H7 (cell line): ENCODE measurements at regions not wholly inside any gene's neighbourhood (a gene's known extent, or its start where the extent isn't known, plus 50 kb on each side); places are given as distances from the start of the nearest gene placed in this dataset.

ENCODE experiments used
- DNase-seq: peaks from one replicate; pipeline ENCODE4 v3.0.0; 2012
- H3K27me3 ChIP-seq: 2 replicates; pipeline ENCODE4 v1.6.0; 2011; ENCODE audit warnings: mild to moderate bottlenecking, low read length; ENCODE audit not compliant: control insufficient read depth, insufficient read depth
- H3K36me3 ChIP-seq: replicated peaks from 2 replicates; pipeline ENCODE4 v1.5.1; 2011; ENCODE audit warnings: low read length; ENCODE audit not compliant: control insufficient read depth, insufficient read depth
- H3K4me3 ChIP-seq: 2 replicates; pipeline ENCODE4 v1.5.1; 2011; ENCODE audit warnings: low read depth, mild to moderate bottlenecking, control low read depth, low read length, moderate library complexity; ENCODE audit not compliant: insufficient read depth

DNA sequence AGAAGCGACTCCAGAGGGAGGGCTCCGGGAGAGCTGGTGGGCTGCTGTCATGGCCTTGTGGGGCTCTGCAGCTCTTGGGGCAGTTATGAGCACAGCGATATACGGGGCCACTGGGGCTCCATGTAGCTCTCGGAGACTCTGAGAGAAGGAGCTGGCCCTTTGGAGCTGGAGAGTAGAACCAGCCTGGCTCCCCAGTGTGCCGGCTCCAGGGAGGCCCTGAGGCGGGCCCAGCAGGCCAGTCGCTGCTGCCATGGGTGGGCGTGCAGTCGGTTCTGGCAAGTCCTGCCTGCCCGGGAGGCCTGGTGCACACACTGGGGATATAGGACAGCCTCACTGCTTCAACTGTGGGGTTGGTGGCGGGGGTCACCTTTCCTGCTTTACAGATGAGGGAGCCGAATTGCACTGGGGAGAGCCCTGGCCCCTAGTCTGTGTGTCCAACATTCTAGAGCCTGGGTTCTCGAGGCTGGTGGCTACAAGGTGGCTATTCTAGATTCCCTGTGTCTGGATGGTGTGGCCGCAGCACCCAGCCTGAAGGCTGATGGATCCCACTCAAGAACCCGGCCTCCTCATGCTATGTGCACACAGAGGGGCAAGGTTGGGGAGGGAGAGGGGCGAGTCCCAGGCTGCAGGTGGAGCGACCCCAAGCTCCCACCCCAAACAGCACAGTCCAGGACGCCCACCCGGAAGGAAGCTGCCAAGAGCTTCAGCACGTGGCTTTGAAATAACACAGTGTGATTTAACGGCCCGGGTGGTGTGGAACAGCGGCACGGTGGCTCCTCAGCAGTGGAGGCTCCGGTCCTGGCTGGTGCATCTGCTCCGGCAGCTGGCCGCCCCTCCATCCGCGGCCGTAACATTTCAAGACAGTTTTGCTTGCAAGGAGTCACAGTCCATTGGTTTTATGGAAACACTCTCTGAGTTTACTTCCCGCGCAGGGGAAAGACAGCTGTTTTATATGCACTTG lies 188.3 kb upstream of the C14orf180 start:
- H3K4me3 ChIP-seq: no peak overlapping the region
- H3K36me3 ChIP-seq: no peaks in the 10 kb centered on the region
- peak; percentile 63 for DNase-seq
- no peaks in the 10 kb centered on the region for H3K27me3 ChIP-seq

GRCh38 chr14:104392001-104392395 lies 187.6 kb upstream of the C14orf180 start:
- peak; percentile 71 for DNase-seq
- Histone ChIP-seq H3K27me3 (no peaks in the 10 kb centered on the region), H3K36me3 (no peaks in the 10 kb centered on the region), H3K4me3 (no peak overlapping the region)

DNA sequence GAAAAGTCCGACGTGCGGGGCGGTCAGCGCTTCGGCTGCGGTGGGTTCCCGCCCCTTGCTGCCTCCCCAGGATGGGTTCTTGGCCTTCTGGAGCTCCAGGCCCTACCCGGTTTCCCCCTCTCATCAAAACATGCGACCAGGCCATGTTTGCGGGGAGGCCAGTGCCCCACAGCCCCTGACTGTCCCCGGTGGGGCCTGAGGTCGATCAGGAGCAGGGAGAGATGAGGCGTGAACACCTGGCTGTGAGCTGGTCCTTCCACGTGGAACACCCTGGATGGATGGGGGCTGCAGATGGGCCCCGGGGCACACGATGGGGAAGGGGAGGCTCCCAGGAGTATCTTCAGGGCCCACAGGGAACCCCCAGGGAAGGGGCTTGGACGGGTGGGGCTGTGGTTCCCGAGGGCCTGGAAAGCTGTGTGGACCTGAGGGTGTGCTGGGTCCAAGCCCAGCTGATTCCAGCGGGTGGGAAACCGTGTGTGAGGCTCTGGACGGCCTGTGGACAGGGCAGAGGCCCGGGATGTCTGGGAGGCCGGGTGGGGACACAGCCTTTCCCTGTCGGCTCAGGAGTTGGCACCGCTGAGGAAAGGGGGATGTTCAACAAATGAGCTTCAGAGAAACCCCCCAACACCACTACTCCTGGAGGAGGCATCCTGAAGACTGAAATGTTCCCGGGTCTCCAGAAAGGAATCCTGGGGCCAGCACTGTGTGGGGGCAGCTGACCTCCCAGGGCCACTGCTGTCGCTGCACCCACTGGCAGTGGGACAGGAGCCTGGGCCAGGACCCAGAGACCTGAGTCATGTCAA lies 187.0 kb upstream of the C14orf180 start:
- DNase-seq: peak; percentile 49
- no peak overlapping the region for H3K4me3 ChIP-seq
- H3K36me3 ChIP-seq: no peaks in the 10 kb centered on the region
- no peaks in the 10 kb centered on the region for H3K27me3 ChIP-seq

- Histone ChIP-seq H3K4me3 (no peak overlapping the region), H3K36me3 (no peaks in the 10 kb centered on the region), H3K27me3 (no peaks in the 10 kb centered on the region)
- DNase-seq: peak; percentile 49
These were observed 186.2 kb upstream of the C14orf180 start for GRCh38 chr14:104393199-104393897.

DNA sequence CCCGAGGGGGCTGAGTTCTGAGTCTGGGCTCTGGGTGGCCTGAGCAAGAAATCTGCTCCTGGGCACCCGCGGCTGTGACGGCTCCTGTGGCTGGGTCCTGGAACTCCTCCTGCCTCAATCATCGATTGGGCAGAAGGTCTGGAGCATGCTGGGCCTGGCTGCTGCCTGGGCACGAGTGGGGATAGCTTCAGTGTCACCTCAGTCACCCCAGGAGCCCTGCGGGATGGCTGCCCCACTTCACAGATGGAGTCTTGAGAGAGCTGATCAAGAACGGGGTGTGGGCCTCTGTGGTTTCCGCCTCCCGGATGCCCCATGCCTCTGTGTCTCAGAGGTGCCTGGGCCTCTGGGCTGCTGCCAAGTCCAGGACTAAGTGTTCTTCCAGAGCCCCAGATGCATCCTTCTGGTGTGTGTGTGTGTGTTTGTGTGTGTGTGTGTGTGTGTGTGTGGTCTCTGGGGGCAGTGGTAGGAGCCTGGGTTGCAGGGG lies 185.6 kb upstream of the C14orf180 start:
- Histone ChIP-seq H3K4me3 (no peak overlapping the region), H3K36me3 (no peaks in the 10 kb centered on the region), H3K27me3 (no peaks in the 10 kb centered on the region)
- peak; percentile 27 for DNase-seq

DNA sequence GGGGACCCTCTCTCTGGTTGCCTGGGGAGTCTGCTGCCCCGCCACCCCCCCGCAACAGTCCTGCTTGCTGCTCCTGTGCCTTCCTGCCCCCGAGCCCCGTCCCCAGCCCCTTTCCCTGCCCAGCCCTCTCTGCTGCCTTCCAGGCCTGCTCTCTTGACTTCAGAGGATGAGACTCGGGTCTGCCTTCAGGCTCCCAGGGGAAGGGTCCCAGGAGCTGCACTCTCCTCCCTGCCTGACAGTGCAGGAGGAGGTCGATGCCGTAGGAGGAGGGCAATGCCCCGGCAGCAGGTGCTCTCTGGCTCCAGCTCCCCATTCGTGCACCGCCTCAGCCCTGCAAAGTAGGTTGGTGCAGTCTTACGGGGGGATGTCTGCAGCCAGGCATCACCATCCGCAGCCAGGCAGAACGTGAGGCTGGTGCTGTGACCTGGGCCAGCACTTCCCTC lies 185.1 kb upstream of the C14orf180 start:
- H3K36me3 ChIP-seq: no peaks in the 10 kb centered on the region
- H3K4me3 ChIP-seq: no peak overlapping the region
- no peaks in the 10 kb centered on the region for H3K27me3 ChIP-seq
- peak; percentile 39 for DNase-seq

GRCh38 chr14:104395276-104395675 lies 184.3 kb upstream of the C14orf180 start:
- H3K27me3 ChIP-seq: no peaks in the 10 kb centered on the region
- peak; percentile 22 for DNase-seq
- no peaks in the 10 kb centered on the region for H3K36me3 ChIP-seq
- H3K4me3 ChIP-seq: no peak overlapping the region

GRCh38 chr14:104395941-104396681 lies 183.5 kb upstream of the C14orf180 start:
- peak; percentile 74 for DNase-seq
- Histone ChIP-seq H3K36me3 (no peaks in the 10 kb centered on the region), H3K4me3 (no peak overlapping the region), H3K27me3 (no peaks in the 10 kb centered on the region)

DNA sequence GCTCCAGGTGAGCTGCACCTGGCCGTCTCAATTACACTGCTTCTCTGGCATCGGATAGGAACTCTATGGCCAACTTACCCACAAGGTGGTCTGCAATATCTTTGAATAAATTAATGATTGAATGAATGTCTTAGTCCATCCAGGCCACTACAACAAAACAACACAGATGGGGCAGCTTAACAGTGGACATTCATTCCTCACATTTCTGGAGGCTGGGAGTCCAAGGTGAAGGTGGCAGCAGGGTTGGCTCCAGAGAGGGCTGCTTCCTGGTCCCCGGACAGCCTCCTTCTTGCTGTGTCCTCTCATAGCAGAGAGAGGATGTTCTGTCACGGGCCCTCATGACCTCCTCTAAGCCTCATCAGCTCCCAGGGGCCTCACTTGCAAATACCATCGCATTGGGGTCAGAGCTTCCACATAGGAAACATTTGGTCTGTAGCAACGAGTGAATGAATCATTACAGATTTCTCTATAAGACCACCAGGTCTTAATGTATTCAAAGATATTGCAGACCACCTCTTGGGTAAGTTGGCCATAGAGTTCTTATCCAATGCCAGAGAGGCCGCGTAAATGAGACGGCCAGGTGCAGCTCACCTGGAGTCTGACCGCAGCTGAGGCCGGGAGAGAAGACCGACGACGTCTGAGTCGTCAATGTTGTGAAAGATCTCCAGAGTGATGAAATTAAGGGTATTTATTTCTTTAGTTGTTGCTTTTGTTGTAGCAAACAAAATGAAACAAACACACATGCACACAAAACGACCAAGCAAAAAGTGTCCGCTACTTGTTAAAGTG lies 182.7 kb upstream of the C14orf180 start:
- no peaks in the 10 kb centered on the region for H3K27me3 ChIP-seq
- H3K4me3 ChIP-seq: no peak overlapping the region
- peak; percentile 8 for DNase-seq
- no peaks in the 10 kb centered on the region for H3K36me3 ChIP-seq

GRCh38 chr14:104397956-104398355 lies 181.6 kb upstream of the C14orf180 start:
- H3K4me3 ChIP-seq: no peak overlapping the region
- no peak for DNase-seq
- H3K36me3 ChIP-seq: no peaks in the 10 kb centered on the region
- no peaks in the 10 kb centered on the region for H3K27me3 ChIP-seq

GRCh38 chr14:104398656-104399055 lies 180.9 kb upstream of the C14orf180 start:
- Histone ChIP-seq H3K27me3 (no peaks in the 10 kb centered on the region), H3K36me3 (no peaks in the 10 kb centered on the region), H3K4me3 (no peak overlapping the region)
- peak; percentile 8 for DNase-seq

- H3K27me3 ChIP-seq: no peaks in the 10 kb centered on the region
- H3K36me3 ChIP-seq: no peaks in the 10 kb centered on the region
- H3K4me3 ChIP-seq: no peak overlapping the region
- DNase-seq: peak; percentile 49
These were observed 180.0 kb upstream of the C14orf180 start for GRCh38 chr14:104399432-104400155.

DNA sequence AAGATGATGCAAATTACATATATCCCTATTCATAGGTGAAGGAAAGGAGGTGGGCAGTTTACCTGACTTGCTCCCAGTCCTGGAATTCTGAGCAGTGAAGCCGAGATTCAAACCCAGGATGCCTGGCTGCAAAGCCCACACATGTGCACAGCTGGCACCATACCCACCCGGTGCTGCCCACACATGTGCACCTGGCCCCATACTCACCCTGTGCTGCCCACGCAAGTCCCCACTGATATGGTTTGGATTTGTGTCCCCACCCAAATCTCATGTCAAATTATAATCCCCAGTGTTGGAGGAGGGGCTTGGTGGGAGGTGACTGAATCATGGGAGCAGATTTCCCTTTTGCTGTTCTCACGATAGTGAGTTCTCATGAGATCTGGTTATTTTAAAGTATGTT lies 179.2 kb upstream of the C14orf180 start:
- Histone ChIP-seq H3K27me3 (no peaks in the 10 kb centered on the region), H3K4me3 (no peak overlapping the region), H3K36me3 (no peaks in the 10 kb centered on the region)
- DNase-seq: peak; percentile 10
